ENCODE measurements at regions not wholly inside any gene's neighbourhood (a gene's known extent, or its start where the extent isn't known, plus 50 kb on each side); places are given as distances from the start of the nearest gene placed in this dataset.

DNA sequence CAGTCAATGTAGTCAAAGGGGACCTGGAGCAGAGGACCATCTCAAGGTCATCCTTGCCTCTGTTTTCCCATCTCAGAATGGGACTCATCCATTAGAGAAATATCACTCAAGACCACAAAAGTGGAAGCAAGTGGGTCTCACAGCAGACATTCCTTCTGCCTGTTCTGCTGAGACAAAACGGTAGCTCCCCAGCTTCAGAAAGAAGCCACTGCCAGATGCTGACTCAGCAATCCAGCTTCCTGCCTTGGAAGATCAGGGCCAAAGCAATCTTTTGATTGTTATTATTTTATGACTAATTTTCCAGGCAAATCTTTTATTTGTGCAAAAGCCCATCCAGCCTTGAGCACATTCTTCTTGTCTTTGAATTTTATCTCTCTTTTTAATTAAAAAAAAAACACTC lies 86.8 kb downstream of the CCT6B start:
- H3K36me3 Mint-ChIP-seq: no peaks in the 10 kb centered on the region
- peaks cover 21% of the 10 kb centered on the region for H3K27me3 Mint-ChIP-seq
- H3K4me3 Mint-ChIP-seq: no peak overlapping the region
- H3K27ac Mint-ChIP-seq: no peak overlapping the region
- no peaks in the 10 kb centered on the region for H3K4me1 Mint-ChIP-seq
- CTCF ChIA-PET: no interaction called here
- peaks cover under 1% of the 10 kb centered on the region for H3K9me3 Mint-ChIP-seq
- no peak for DNase-seq

DNA sequence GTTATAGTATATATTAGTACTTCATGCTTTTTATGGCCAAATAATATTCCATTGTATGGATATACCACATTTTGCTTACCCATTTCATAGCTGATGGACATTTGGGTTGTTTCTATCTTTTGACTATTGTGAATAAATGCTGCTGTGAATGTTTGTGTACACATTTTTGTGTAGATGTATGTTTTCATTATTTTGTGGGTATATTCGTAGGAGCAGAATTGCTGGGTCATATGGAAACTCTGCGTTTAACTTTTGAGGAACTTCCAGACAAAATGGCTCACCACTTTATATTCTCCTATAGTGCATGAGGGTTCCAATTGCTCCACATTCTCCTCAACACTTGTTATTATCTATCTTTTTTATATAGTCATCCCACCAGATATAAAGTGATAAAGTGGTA lies 88.6 kb downstream of the CCT6B start:
- CTCF ChIA-PET: no interaction called here
- Mint-ChIP-seq H3K4me3 (no peak overlapping the region), H3K9me3 (peaks cover 7% of the 10 kb centered on the region), H3K27ac (no peak overlapping the region), H3K27me3 (peaks cover 8% of the 10 kb centered on the region), H3K4me1 (no peaks in the 10 kb centered on the region), H3K36me3 (no peaks in the 10 kb centered on the region)
- no peak for DNase-seq

DNA sequence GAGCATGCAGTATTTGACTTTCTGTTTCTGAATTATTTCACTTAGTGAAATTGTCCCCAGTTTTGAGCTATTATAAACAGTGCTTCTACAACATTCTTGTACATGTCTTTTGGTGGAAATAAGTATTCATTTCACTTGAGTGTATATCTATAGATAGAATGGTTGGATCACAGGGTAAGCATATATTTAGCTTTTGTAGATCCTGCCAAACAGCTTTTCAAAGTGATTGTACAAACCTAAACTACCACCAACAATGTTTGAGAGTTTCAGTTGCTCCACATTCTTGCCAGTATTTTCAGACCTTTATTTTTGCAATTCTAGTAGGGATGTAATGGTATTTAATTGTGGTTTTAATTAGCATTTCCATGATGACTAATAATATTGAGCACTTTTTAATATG lies 91.6 kb downstream of the CCT6B start:
- Mint-ChIP-seq H3K4me3 (no peak overlapping the region), H3K36me3 (no peaks in the 10 kb centered on the region), H3K9me3 (peaks cover 7% of the 10 kb centered on the region), H3K4me1 (no peaks in the 10 kb centered on the region), H3K27ac (no peak overlapping the region), H3K27me3 (peaks cover 5% of the 10 kb centered on the region)
- no peak for DNase-seq
- CTCF ChIA-PET: no interaction called here

DNA sequence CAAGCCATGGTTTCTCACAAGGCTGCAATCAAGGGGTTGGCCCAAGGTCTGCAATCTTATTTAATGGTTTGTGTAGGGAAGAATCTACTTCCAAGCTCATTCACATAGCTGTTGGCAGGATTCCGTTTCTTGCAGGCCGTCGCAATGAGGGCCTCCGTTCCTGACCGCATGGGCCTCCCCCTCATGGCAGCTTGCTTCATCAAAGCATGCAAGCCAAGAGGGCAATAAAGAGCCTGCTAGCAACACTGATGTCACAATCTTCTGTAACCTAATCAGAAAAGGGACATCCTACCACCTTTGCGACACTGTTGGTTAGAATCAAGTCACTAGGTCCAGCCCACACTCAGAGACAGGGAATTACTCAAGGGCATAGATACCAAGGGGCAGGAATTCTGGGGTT lies 95.5 kb downstream of the CCT6B start:
- Mint-ChIP-seq H3K4me1 (no peaks in the 10 kb centered on the region), H3K27me3 (no peaks in the 10 kb centered on the region), H3K36me3 (no peaks in the 10 kb centered on the region), H3K4me3 (no peak overlapping the region), H3K9me3 (peaks cover 7% of the 10 kb centered on the region), H3K27ac (no peak overlapping the region)
- CTCF ChIA-PET: no interaction called here
- DNase-seq: no peak

DNA sequence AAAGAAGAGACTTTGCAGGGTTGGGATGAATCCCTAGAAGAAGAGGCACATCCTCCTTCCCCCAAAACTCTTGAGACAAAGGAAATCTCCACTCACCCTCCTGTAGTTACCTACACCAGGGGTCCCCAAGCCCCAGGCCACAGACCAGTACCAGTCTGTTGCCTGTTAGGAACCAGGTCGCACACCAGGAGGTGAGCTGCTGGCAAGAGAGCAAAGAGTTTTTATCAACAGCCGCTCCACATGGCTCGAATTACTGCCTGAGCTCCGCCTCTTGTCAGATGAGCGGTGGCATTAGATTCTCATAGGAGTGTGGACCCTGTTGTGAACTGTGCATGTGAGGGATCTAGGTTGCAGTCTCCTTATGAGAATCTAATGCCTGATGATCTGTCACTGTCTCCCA lies 98.9 kb downstream of the CCT6B start:
- H3K4me3 Mint-ChIP-seq: no peak overlapping the region
- H3K27me3 Mint-ChIP-seq: no peaks in the 10 kb centered on the region
- H3K27ac Mint-ChIP-seq: no peak overlapping the region
- no peaks in the 10 kb centered on the region for H3K36me3 Mint-ChIP-seq
- H3K4me1 Mint-ChIP-seq: no peaks in the 10 kb centered on the region
- no peaks in the 10 kb centered on the region for H3K9me3 Mint-ChIP-seq
- no peak for DNase-seq
- CTCF ChIA-PET: no interaction called here

DNA sequence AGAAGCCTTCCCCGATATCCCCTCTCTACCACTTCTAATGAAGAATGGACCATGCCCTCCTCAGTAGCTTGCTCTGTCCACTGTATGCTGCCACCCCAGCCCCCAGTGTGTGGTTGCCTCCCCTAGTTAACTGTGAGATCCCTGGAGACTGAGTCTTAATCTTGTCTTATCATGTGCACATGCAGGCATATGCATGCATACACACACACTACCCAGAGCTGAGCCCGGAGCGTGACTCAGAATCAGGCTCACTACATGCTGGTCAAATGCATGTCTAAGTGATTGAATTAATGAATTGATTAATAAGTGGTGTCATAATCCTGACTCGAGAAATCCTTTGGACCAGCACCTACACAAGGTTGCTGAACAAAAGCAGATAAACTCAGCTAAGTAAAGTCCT lies 99.4 kb downstream of the CCT6B start:
- CTCF ChIA-PET: no interaction called here
- Mint-ChIP-seq H3K27me3 (peaks cover 5% of the 10 kb centered on the region), H3K4me1 (no peaks in the 10 kb centered on the region), H3K36me3 (no peaks in the 10 kb centered on the region), H3K9me3 (no peaks in the 10 kb centered on the region), H3K4me3 (no peak overlapping the region), H3K27ac (no peak overlapping the region)
- DNase-seq: no peak

DNA sequence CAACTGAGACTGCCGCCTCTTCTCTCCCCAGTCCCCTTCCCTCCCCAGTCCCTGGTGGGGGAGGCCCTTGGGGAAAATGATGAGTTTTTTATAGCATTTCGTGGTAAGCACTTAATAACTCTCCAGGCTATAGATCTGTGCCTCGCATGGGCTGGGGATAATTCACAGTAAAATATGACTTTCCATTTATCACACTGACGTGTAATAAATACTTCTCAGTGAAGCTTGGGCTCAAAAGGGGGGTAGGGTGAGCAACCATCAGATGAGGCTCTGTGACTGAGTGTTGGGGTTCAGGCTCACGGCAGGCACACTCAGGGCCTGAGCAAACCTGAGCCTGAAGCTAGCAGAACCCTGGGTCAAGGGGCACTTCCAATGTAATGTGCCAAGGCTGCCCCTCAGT lies 101.6 kb downstream of the CCT6B start:
- Mint-ChIP-seq H3K9me3 (no peaks in the 10 kb centered on the region), H3K27me3 (peaks cover 12% of the 10 kb centered on the region), H3K4me3 (no peak overlapping the region), H3K36me3 (no peaks in the 10 kb centered on the region), H3K4me1 (no peaks in the 10 kb centered on the region), H3K27ac (no peak overlapping the region)
- CTCF ChIA-PET: no interaction called here
- no peak for DNase-seq

DNA sequence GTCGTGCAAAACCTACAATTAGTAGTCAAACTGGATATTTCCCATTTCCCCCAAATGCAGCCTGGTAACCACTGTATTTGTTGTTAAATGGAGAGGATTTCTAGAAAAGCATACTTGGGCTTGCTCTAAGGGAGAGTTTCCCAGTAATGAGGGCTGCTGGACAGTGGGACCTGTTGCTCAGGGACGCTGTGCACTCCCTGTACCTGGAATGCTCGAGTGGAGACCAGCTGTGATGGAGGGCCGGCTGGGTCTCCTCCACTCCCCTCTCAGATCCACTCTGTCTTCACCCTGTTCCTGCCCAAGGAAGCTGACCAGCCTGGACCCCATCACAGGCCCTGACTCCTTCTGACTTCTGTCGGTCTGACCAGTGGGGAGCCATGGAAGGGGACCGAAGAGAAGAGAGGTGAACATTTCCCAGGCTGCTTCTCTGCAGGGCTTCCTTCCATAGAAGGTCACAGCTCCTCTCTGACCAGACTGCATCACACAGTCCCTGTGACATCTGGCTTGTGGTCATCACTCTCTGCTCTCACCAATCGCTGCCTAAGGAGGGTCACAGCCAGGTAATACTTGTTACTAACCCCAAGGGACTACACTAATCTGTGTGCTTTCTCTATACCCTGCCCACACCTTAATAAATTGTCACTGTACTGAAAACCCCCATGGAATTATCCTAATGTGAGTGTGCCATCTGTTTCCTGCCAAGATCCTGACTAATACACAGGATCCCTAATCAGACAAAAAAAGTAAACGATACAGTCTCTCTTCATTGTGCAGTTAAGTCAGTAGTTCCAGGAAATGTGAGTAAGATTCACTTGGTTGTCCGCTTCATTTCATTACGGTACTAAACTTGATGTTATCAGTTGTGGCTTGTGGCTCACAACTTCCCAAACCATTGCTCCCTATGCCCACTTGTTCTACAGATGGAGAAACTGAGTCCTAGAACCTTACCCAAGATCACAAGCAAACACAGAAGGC lies 102.4 kb downstream of the CCT6B start:
- Mint-ChIP-seq H3K4me3 (no peak overlapping the region), H3K36me3 (no peaks in the 10 kb centered on the region), H3K27me3 (peaks cover 12% of the 10 kb centered on the region), H3K27ac (no peak overlapping the region), H3K4me1 (no peaks in the 10 kb centered on the region), H3K9me3 (no peaks in the 10 kb centered on the region)
- CTCF ChIA-PET: no interaction called here
- DNase-seq: no peak

DNA sequence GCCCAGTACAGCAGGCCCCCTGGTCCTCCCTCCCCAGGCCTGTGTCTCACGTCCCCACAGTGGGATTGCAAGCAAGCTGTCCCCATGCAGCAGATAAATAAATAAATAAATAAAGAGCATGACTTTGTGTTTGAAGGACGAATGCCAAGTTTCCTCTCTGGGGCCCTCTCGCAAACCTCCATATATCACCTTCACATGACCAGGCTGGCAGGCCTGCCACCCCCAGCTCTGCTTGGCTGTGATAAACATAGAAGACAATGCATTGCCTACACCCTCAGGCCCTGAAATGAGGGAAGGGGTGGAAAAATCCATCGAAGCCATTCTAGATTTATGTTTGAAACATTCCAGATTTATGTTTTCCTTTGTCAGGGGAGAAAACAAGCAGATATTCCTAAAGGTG lies 107.3 kb downstream of the CCT6B start:
- CTCF ChIA-PET: no interaction called here
- DNase-seq: no peak
- no peaks in the 10 kb centered on the region for H3K36me3 Mint-ChIP-seq
- no peaks in the 10 kb centered on the region for H3K9me3 Mint-ChIP-seq
- H3K27ac Mint-ChIP-seq: no peak overlapping the region
- no peak overlapping the region for H3K4me3 Mint-ChIP-seq
- H3K4me1 Mint-ChIP-seq: no peaks in the 10 kb centered on the region
- H3K27me3 Mint-ChIP-seq: peaks cover 12% of the 10 kb centered on the region

DNA sequence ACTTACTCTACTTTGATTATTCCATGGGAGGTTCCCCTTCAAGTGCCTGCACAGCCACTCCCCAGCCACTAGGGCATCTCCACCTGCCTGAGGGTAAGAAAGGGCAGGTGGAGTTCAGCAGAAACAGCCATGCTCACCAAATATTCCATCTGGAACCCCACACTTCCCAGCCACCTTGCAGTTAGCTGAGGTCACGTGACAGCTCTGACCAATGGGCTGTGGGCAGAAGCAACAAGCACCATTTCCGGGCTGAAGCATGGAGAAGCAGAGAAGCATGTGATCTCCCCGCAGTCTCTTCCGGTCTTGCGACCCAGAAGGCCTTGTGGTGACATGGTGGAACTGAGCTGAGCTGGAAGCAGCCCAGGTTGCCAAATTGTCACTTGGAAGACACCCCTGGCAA lies 108.6 kb downstream of the CCT6B start:
- peaks cover 12% of the 10 kb centered on the region for H3K27me3 Mint-ChIP-seq
- CTCF ChIA-PET: no interaction called here
- DNase-seq: no peak
- H3K4me1 Mint-ChIP-seq: no peaks in the 10 kb centered on the region
- no peaks in the 10 kb centered on the region for H3K9me3 Mint-ChIP-seq
- no peaks in the 10 kb centered on the region for H3K36me3 Mint-ChIP-seq
- H3K4me3 Mint-ChIP-seq: no peak overlapping the region
- no peak overlapping the region for H3K27ac Mint-ChIP-seq

DNA sequence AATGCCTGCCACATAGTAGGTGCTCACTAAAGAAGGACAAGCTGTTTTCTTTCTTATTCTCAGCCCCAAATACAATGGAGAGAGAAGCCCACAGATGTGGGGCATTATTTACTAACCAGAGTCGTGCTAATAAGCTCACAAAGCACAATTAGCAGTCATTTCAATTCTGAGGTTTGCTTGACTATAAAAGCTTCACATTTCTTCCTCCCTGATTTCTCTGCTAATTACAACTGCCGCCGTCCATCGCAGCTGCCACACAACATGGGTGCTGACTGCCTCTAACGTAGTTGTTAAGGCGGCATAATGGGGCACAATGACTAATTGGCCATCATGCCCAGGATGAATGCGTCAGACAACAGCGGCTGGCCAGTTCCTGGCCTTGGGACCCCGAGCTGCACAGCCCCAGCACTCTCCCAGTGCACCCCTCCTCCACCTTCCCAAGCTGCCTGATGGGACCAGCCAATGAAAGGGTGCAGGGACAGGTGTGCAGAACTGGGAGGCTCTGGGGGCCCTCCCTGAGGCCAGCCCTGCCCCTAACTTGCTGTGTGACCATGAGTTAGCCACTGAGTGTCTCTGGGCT lies 109.2 kb downstream of the CCT6B start:
- no peak overlapping the region for H3K27ac Mint-ChIP-seq
- no peak overlapping the region for H3K4me3 Mint-ChIP-seq
- peaks cover 9% of the 10 kb centered on the region for H3K27me3 Mint-ChIP-seq
- no peaks in the 10 kb centered on the region for H3K36me3 Mint-ChIP-seq
- CTCF ChIA-PET: no interaction called here
- no peak for DNase-seq
- H3K4me1 Mint-ChIP-seq: no peaks in the 10 kb centered on the region
- no peaks in the 10 kb centered on the region for H3K9me3 Mint-ChIP-seq

DNA sequence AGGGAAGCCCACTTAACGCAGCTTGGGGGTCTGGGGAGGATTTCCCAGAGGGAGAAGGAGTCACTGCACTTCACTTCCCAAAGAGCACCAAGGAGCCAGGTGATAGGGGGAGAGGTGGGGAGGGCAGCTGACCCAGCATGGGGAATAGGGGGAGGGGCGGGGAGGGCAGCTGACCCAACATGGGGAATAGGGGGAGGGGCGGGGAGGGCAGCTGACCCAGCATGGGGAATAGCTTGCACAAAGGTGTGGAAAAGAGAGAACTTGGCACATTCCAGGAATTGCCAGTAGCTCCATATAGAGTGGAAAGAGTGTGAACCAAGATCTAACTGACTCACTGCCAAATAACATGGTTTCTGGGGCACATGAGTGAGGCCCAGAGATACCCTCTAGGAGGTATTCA lies 110.3 kb downstream of the CCT6B start:
- no peak overlapping the region for H3K27ac Mint-ChIP-seq
- no peaks in the 10 kb centered on the region for H3K4me1 Mint-ChIP-seq
- CTCF ChIA-PET: no interaction called here
- DNase-seq: no peak
- no peaks in the 10 kb centered on the region for H3K36me3 Mint-ChIP-seq
- no peak overlapping the region for H3K4me3 Mint-ChIP-seq
- peaks cover 5% of the 10 kb centered on the region for H3K27me3 Mint-ChIP-seq
- H3K9me3 Mint-ChIP-seq: no peaks in the 10 kb centered on the region

DNA sequence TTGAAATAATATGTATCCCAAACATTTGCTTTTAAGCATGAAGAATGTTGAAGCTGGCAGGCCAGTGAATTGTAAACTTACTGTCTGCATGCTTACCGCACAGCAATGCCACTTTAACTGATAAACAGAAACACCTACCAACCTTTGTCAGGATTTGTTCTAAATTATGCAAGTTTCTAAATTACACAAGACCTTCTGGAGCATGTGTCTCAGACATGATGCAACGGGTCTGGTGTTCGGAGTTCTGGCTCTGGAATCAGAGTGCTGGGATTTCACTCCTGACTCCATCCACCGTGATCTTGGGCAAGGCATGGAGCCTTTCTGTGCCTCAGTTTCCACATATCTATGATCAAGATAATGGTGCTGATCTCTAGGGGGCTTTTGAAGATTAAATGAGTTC lies 111.2 kb downstream of the CCT6B start:
- DNase-seq: no peak
- peaks cover 5% of the 10 kb centered on the region for H3K27me3 Mint-ChIP-seq
- H3K9me3 Mint-ChIP-seq: no peaks in the 10 kb centered on the region
- no peaks in the 10 kb centered on the region for H3K36me3 Mint-ChIP-seq
- no peak overlapping the region for H3K27ac Mint-ChIP-seq
- H3K4me3 Mint-ChIP-seq: no peak overlapping the region
- no peaks in the 10 kb centered on the region for H3K4me1 Mint-ChIP-seq
- CTCF ChIA-PET: no interaction called here

DNA sequence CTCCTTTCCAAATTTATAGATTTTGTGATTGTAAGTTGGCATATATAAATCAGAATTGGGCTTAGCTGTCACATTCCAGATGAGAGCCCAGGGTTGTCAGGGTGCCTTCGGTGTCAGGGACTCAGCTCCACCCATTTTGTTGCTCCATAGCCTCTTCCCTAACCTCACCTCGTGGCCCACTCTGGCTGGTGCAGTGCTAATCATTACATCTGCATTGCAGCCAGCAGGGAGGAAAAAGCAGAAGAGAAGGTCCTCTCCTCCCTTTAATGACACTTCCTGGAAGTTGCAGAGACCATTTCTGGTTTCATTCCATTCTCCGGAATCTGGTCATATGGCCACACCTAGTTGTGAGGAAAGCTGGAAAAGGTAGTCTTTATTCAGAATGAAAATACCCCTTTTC lies 113.3 kb downstream of the CCT6B start:
- no peak for DNase-seq
- Mint-ChIP-seq H3K9me3 (no peaks in the 10 kb centered on the region), H3K27me3 (peaks cover 5% of the 10 kb centered on the region), H3K36me3 (no peaks in the 10 kb centered on the region), H3K4me3 (no peak overlapping the region), H3K4me1 (no peaks in the 10 kb centered on the region), H3K27ac (no peak overlapping the region)
- CTCF ChIA-PET: no interaction called here

DNA sequence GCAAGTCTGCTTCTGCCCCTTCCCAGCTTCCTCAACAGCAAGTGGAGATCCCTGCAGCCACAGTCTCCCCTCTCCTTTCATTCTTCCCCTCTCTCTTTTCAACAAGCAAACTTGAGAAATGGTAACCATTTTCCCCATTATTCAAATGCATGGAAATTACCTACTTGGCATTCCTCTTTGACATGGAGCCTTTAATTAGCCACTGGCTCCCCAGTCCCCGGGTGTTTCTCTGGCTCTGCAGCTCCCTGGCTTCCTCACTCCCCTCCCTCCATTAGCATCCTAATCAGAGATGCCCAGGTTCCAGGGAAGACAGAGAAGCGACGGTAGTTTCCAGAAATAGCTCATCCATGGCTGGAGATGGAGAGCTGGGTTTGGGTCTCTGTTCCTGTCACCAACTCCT lies 116.0 kb downstream of the CCT6B start:
- no peak for DNase-seq
- H3K9me3 Mint-ChIP-seq: no peaks in the 10 kb centered on the region
- H3K4me3 Mint-ChIP-seq: no peak overlapping the region
- CTCF ChIA-PET: no interaction called here
- H3K27me3 Mint-ChIP-seq: peaks cover 5% of the 10 kb centered on the region
- H3K4me1 Mint-ChIP-seq: peaks cover 13% of the 10 kb centered on the region
- H3K27ac Mint-ChIP-seq: no peak overlapping the region
- H3K36me3 Mint-ChIP-seq: no peaks in the 10 kb centered on the region
